Peyer's patch (tissue), 4 donors: ENCODE measurements at regions not wholly inside any gene's neighbourhood (a gene's known extent, or its start where the extent isn't known, plus 50 kb on each side); places are given as distances from the start of the nearest gene placed in this dataset.

ENCODE experiments used
- CTCF ChIP-seq, 6 experiments: fragments of 450-650 bp in 4 of 6; fragments of 200-600 bp in 2 of 6; sonication (generic) in 1 of 6; IDR thresholded peaks; one replicate each; pipeline ENCODE4 v1.5.1; 2017 to 2019; ENCODE audit warnings: antibody characterized with exemption in 6 of 6, mild to moderate bottlenecking in 3 of 6, moderate library complexity in 1 of 6
- POLR2A ChIP-seq, 2 donors: fragments of 450-650 bp; IDR thresholded peaks; one replicate each; pipeline ENCODE4 v1.5.1; 2017; ENCODE audit warnings: antibody characterized with exemption in 2 of 2, mild to moderate bottlenecking in 2 of 2, moderate library complexity in 2 of 2

- TF ChIP-seq CTCF (IDR thresholded peaks at IDR 0.05) (no peak), POLR2A (IDR thresholded peaks at IDR 0.05) (no peak)
These were observed 226.9 kb upstream of the UBL3 start for GRCh38 chr13:30077240-30077735.
